ENCODE measurements at regions not wholly inside any gene's neighbourhood (a gene's known extent, or its start where the extent isn't known, plus 50 kb on each side); places are given as distances from the start of the nearest gene placed in this dataset.

DNA sequence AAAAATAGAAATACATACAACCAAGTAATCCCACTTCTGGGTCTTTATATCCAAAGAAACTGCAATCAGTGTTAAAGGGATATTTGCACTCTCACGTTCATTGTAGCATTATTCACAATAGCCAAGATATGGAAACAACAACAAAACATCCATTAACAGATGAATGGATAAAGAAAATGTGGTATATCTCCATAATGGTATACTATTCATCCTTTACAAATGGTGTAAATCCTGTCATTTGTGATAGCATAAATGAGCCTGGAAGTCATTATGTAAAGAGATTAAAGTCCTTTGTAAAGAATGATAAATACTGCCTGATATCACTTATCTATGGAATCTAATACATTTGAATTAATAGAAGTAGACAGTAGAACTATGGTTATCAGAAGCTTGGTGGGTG lies 327.7 kb downstream of the UTRN start:
- H3K27ac ChIP-seq, result no peak overlapping the region
- no peak for TF ChIP-seq ZFX (IDR thresholded peaks at IDR 0.05; ENCODE audit: borderline replicate concordance)
- TF ChIP-seq, protein P1, sequence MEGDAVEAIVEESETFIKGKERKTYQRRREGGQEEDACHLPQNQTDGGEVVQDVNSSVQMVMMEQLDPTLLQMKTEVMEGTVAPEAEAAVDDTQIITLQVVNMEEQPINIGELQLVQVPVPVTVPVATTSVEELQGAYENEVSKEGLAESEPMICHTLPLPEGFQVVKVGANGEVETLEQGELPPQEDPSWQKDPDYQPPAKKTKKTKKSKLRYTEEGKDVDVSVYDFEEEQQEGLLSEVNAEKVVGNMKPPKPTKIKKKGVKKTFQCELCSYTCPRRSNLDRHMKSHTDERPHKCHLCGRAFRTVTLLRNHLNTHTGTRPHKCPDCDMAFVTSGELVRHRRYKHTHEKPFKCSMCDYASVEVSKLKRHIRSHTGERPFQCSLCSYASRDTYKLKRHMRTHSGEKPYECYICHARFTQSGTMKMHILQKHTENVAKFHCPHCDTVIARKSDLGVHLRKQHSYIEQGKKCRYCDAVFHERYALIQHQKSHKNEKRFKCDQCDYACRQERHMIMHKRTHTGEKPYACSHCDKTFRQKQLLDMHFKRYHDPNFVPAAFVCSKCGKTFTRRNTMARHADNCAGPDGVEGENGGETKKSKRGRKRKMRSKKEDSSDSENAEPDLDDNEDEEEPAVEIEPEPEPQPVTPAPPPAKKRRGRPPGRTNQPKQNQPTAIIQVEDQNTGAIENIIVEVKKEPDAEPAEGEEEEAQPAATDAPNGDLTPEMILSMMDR (IDR thresholded peaks at IDR 0.05), result no peak

DNA sequence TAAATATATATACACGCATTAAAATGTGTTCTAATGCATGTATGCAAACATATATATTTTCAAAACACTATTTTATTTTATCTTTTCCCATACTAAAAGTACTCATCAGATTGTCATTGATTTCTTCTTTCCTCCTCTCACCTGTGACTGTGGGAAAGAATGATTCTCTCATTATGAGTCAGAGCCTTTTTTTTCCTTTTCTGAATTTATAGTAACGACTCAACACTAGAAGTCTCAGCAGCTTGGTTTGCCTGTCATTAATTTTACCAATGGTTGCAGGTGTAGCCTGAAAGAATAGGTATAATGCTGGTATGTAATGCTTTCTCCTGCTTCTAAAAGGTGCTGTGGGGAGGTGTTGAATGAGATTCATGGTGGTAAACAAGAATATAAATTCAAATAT lies 328.7 kb downstream of the UTRN start:
- no peak overlapping the region for H3K27ac ChIP-seq
- TF ChIP-seq, protein P1 (IDR thresholded peaks at IDR 0.05), result no peak
- no peak for TF ChIP-seq ZFX (IDR thresholded peaks at IDR 0.05; ENCODE audit: borderline replicate concordance)

DNA sequence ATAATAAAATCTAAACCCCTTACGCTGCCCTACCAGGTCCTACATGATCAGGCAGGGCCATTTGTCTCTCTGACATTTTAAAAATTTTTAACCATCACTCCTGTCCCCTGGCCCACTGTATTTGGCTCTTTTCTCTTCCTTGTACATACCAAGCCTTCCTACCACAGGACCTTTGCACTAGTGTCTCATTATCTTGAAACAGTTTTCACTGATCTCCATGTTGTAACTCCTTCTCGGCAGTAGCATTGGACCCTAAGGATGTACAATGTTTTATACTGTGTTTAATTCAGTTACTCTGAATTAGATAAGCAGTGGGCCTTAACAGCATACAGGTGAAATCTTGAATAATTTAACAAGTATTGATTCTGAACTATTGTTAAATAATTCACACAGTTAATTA lies 330.7 kb downstream of the UTRN start:
- no peak overlapping the region for H3K27ac ChIP-seq
- no peak for TF ChIP-seq ZFX (IDR thresholded peaks at IDR 0.05; ENCODE audit: borderline replicate concordance)
- TF ChIP-seq, protein P1 (IDR thresholded peaks at IDR 0.05), result no peak

DNA sequence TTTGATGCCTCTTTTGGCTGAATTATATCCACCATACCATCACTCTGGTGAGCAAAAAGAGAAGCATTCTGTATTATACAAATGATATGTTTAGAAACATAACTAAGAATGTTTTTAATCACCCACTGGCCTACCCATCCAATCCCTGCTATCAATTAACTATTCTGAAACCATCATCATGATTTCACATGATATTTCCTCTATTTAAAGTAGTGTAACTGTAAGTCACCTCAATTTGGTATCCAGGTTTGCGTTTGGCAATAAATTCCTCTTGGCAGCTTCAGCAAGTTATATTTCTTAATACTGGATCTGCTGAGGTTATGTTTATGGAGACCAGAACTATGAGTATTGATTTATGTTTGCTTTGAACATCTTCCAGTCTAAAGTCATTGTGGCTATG lies 332.1 kb downstream of the UTRN start:
- TF ChIP-seq, protein P1 (IDR thresholded peaks at IDR 0.05), result no peak
- no peak for TF ChIP-seq ZFX (IDR thresholded peaks at IDR 0.05; ENCODE audit: borderline replicate concordance)
- no peak overlapping the region for H3K27ac ChIP-seq

DNA sequence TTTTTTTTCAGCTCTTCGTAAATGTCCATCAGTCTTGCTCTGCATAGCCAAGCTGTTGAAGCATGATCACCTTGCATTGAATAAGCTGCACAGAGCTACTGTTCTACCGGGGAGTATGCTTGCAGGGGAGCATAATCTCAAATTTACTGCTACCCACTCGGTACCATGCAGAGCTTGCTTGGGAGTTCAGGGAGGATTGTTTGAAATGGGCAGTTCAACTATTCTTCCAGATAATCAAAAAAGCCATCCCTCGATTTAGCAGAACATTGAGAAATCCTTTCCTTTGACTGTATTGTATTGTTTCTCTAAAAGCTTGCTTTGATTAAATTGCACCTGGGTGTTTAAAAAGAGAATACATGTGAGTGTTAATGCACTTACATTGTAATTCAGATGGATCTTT lies 332.6 kb downstream of the UTRN start:
- TF ChIP-seq, protein P1 (IDR thresholded peaks at IDR 0.05), result no peak
- TF ChIP-seq ZFX (IDR thresholded peaks at IDR 0.05; ENCODE audit: borderline replicate concordance), result no peak
- no peak overlapping the region for H3K27ac ChIP-seq

DNA sequence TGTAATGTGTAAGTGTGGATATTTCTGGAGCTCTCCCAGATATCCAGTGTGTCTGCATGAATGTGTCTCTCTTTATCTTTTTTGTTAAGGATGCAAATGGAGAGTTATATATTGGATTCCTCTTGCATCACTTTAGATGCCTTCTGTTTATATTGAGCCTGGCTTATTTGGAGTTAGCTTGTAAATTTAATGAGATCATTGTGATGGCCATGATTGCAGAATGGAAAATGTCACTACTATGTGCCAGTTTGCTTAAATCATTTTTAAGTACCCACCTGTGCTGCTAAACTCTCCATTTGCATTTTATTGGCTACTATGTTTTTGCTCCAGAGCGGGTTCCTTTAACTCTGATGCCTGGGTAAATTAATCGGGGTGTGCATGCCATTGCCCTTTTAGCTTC lies 334.8 kb downstream of the UTRN start:
- no peak for TF ChIP-seq ZFX (IDR thresholded peaks at IDR 0.05; ENCODE audit: borderline replicate concordance)
- TF ChIP-seq, protein P1 (IDR thresholded peaks at IDR 0.05), result no peak

DNA sequence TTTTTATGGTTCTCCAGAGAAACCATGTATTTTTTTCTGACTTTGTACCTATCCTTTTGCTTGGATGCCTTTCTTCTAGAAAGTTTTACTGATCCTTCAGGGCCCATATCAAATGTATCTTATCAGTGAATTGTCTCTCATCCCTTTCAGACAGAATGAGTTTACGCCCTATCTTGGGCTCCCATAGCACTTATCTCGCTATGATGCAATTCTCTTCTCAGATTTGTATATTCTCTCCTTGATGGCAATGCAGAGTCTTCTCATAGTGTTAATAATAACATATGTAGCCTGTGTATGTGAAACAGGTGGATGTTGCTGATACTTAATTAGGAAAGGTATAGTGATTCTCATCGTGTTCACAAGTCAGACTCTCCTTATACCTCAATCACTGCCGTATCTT lies 336.2 kb downstream of the UTRN start:
- TF ChIP-seq ZFX (IDR thresholded peaks at IDR 0.05; ENCODE audit: borderline replicate concordance), result no peak
- TF ChIP-seq, protein P1 (IDR thresholded peaks at IDR 0.05), result no peak

More for the DNA sequence above, 334.8 kb downstream of the UTRN start:
- H3K27ac ChIP-seq, result no peak overlapping the region

More for the DNA sequence above, 336.2 kb downstream of the UTRN start:
- no peak overlapping the region for H3K27ac ChIP-seq

Data from 22Rv1 (cell line).